ENCODE measurements at regions not wholly inside any gene's neighbourhood (a gene's known extent, or its start where the extent isn't known, plus 50 kb on each side); places are given as distances from the start of the nearest gene placed in this dataset.

DNA sequence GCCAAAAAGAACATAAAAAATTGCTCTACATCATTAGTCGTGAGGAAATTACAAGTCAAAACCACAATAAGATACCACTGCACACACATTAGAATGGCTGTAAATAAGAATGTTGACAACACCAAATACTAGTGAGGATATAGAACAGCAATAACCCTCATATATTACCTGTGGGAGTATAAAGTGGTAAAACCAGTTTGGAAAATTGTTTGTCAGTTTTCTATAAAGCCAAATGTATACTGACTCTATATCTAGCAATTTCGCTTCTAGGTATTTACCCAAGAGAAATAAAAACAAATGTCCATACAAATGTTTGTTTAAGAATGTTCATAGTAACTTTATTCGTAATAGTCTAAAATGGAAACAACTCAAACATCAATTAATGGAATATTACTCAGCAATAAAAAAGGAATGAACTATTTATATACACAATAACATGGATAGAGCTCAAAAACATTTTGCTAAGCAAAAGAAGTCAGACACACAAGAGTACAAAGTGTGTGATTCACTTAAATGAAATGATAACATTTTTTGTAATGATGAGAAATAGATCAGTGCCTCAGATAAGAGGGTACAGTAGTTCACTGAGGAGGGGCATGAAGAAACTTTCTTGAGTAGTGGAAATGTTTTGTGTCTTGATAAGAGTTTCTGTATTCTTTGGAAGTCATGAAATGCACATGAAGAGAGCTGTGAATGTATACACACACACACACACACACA lies 219.6 kb upstream of the ZNF462 start:
- H3K27me3 Mint-ChIP-seq (ENCODE audit: low read depth) = no peaks in the 10 kb centered on the region
- H3K27ac Mint-ChIP-seq = no peak overlapping the region
- H4K5ac ChIP-seq (ENCODE audit: insufficient read length, low read depth, low read length) = no peak overlapping the region
- no peak overlapping the region for H3K18ac ChIP-seq (ENCODE audit: insufficient read length, low read depth, low read length)
- no peak overlapping the region for H2BK20ac ChIP-seq (ENCODE audit: low read depth, low read length, poor library complexity, severe bottlenecking)
- no peaks in the 10 kb centered on the region for H3K23me2 ChIP-seq (ENCODE audit: insufficient read length, low read depth, low read length, poor library complexity, severe bottlenecking)
- TF ChIP-seq, protein P1, sequence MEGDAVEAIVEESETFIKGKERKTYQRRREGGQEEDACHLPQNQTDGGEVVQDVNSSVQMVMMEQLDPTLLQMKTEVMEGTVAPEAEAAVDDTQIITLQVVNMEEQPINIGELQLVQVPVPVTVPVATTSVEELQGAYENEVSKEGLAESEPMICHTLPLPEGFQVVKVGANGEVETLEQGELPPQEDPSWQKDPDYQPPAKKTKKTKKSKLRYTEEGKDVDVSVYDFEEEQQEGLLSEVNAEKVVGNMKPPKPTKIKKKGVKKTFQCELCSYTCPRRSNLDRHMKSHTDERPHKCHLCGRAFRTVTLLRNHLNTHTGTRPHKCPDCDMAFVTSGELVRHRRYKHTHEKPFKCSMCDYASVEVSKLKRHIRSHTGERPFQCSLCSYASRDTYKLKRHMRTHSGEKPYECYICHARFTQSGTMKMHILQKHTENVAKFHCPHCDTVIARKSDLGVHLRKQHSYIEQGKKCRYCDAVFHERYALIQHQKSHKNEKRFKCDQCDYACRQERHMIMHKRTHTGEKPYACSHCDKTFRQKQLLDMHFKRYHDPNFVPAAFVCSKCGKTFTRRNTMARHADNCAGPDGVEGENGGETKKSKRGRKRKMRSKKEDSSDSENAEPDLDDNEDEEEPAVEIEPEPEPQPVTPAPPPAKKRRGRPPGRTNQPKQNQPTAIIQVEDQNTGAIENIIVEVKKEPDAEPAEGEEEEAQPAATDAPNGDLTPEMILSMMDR (conservative IDR thresholded peaks at IDR 0.05) = no peak
- H3K79me2 ChIP-seq (ENCODE audit: insufficient read depth, low read length) = no peaks in the 10 kb centered on the region
- H3K14ac ChIP-seq (ENCODE audit: insufficient read depth, low read length) = no peak overlapping the region
- H3K9me3 Mint-ChIP-seq = no peaks in the 10 kb centered on the region
- H3K4me3 Mint-ChIP-seq = no peak overlapping the region
- no peak overlapping the region for H4K8ac ChIP-seq (replicated peaks; ENCODE audit: insufficient read length, low read depth, low read length)
- no peaks in the 10 kb centered on the region for H3K4me1 ChIP-seq (ENCODE audit: insufficient read depth, low read length)
- no peak overlapping the region for H3K56ac ChIP-seq (ENCODE audit: insufficient read length, low read depth, low read length)
- no peaks in the 10 kb centered on the region for H3K36me3 Mint-ChIP-seq (ENCODE audit: insufficient read depth in 1 of 3, low read depth in 3 of 3)
- no peak overlapping the region for H2BK15ac ChIP-seq (ENCODE audit: low read depth, low read length)
- no peak overlapping the region for H2BK5ac ChIP-seq (ENCODE audit: insufficient read length, low read length)
- H3K27ac ChIP-seq (ENCODE audit: insufficient read length, low read depth, low read length) = no peak overlapping the region
- no peaks in the 10 kb centered on the region for H3K79me1 ChIP-seq (ENCODE audit: insufficient read depth, low read depth, low read length, poor library complexity, severe bottlenecking)
- H4K91ac ChIP-seq (ENCODE audit: insufficient read length, low read depth, low read length) = no peak overlapping the region
- no peaks in the 10 kb centered on the region for H3K4me1 Mint-ChIP-seq
- no peaks in the 10 kb centered on the region for H4K20me1 ChIP-seq (ENCODE audit: control insufficient read depth, insufficient read depth, insufficient read length)
- no peaks in the 10 kb centered on the region for H3K9me3 ChIP-seq (ENCODE audit: control insufficient read depth, low read depth, low read length)
- no peak for DNase-seq
- H2BK12ac ChIP-seq (ENCODE audit: insufficient read length, low read depth, low read length) = no peak overlapping the region
- no peak overlapping the region for H3K23ac ChIP-seq (ENCODE audit: insufficient read length, low read depth, low read length)
- no peak overlapping the region for H2AK5ac ChIP-seq (ENCODE audit: insufficient read length, low read length)
- no peak overlapping the region for H2BK120ac ChIP-seq (ENCODE audit: low read depth, low read length, poor library complexity, severe bottlenecking)
- no peak overlapping the region for H3T11ph ChIP-seq (ENCODE audit: low read length)
- no CpG with 5 or more reads among the region's 3 CpGs for WGBS (ENCODE audit: extremely low coverage, insufficient read length, low lambda C conversion rate)
- H3K4ac ChIP-seq (ENCODE audit: low read depth, low read length) = no peak overlapping the region
- no peak overlapping the region for H3K9ac ChIP-seq (ENCODE audit: extremely low read depth, insufficient read length, low read length)
- no peak overlapping the region for H3K4me2 ChIP-seq (ENCODE audit: insufficient read depth, insufficient read length, low read length)
- H3K27me3 ChIP-seq (ENCODE audit: insufficient read depth, low read length) = no peaks in the 10 kb centered on the region
- H2AFZ ChIP-seq (ENCODE audit: low read length) = no peak overlapping the region

Measured in H9 (cell line).